ENCODE measurements at regions not wholly inside any gene's neighbourhood (a gene's known extent, or its start where the extent isn't known, plus 50 kb on each side); places are given as distances from the start of the nearest gene placed in this dataset.

GRCh38 chr3:30169487-30169886 is 436.9 kb upstream of the TGFBR2 start (continued):
- TF ChIP-seq, protein P1, sequence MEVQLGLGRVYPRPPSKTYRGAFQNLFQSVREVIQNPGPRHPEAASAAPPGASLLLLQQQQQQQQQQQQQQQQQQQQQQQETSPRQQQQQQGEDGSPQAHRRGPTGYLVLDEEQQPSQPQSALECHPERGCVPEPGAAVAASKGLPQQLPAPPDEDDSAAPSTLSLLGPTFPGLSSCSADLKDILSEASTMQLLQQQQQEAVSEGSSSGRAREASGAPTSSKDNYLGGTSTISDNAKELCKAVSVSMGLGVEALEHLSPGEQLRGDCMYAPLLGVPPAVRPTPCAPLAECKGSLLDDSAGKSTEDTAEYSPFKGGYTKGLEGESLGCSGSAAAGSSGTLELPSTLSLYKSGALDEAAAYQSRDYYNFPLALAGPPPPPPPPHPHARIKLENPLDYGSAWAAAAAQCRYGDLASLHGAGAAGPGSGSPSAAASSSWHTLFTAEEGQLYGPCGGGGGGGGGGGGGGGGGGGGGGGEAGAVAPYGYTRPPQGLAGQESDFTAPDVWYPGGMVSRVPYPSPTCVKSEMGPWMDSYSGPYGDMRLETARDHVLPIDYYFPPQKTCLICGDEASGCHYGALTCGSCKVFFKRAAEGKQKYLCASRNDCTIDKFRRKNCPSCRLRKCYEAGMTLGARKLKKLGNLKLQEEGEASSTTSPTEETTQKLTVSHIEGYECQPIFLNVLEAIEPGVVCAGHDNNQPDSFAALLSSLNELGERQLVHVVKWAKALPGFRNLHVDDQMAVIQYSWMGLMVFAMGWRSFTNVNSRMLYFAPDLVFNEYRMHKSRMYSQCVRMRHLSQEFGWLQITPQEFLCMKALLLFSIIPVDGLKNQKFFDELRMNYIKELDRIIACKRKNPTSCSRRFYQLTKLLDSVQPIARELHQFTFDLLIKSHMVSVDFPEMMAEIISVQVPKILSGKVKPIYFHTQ (CRISPR knock-in tag; IDR thresholded peaks at IDR 0.05): no peak
- TF ChIP-seq SMAD4 (CRISPR knock-in tag; IDR thresholded peaks at IDR 0.05) (no peak), ELF4 (CRISPR knock-in tag; IDR thresholded peaks at IDR 0.05; ENCODE audit: low read depth) (no peak), CREM (CRISPR knock-in tag; IDR thresholded peaks at IDR 0.05) (no peak), ZNF671 (CRISPR knock-in tag; IDR thresholded peaks at IDR 0.05) (no peak), USF1 (CRISPR knock-in tag; IDR thresholded peaks at IDR 0.05) (no peak), ZBTB43 (CRISPR knock-in tag; IDR thresholded peaks at IDR 0.05) (no peak)
- TF ChIP-seq, protein P2, sequence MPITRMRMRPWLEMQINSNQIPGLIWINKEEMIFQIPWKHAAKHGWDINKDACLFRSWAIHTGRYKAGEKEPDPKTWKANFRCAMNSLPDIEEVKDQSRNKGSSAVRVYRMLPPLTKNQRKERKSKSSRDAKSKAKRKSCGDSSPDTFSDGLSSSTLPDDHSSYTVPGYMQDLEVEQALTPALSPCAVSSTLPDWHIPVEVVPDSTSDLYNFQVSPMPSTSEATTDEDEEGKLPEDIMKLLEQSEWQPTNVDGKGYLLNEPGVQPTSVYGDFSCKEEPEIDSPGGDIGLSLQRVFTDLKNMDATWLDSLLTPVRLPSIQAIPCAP (CRISPR knock-in tag; IDR thresholded peaks at IDR 0.05): no peak

DNA sequence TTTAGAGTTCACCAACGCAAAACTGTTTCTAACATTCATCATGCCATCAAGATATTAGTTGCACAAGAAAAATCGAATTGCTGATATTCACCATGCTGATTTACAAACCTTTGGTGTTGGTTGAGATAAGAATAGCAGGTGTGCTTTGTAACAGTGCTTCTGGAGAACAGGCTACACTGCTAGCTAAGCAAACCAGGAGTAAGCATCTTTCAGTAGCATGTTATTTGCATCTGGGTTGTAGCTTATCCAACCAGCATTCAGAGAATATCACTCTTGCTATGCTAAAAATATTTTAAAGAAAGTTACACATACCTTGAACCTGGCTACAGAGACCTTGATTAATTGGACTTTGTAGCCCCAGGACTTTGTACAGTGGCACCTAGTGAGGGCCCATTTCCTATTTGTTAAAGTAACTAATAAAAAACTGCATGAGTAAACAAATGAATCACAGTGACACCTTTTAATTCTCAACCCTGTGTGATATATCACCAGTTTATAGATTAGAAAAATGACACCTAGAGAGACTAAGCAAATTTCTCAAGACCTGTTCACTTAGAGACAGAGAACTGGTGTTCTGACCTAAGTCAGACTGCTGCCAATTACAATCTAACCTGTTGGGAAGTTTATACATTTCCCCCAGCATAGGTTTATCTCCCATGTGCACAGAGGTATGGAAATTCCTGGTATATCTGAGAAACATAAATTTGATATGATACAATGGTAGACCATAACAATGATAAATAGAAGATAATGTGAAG is 435.5 kb upstream of the TGFBR2 start:
- Mint-ChIP-seq H3K36me3 (0 out of 2 replicates have a peak, but pooled peaks cover 2% of the 10 kb centered on the region), H3K27ac (no peak overlapping the region)
- no peak for ATAC-seq
- TF ChIP-seq E2F4 (CRISPR knock-in tag; IDR thresholded peaks at IDR 0.05; ENCODE audit: borderline replicate concordance, low read depth): no peak
- TF ChIP-seq ESRRA (CRISPR knock-in tag; IDR thresholded peaks at IDR 0.05; ENCODE audit: borderline replicate concordance): no peak
- TF ChIP-seq FOXJ3 (CRISPR knock-in tag; IDR thresholded peaks at IDR 0.05; ENCODE audit: borderline replicate concordance): no peak
- no peak for TF ChIP-seq ZNF232 (CRISPR knock-in tag; IDR thresholded peaks at IDR 0.05)
- TF ChIP-seq, protein P3, sequence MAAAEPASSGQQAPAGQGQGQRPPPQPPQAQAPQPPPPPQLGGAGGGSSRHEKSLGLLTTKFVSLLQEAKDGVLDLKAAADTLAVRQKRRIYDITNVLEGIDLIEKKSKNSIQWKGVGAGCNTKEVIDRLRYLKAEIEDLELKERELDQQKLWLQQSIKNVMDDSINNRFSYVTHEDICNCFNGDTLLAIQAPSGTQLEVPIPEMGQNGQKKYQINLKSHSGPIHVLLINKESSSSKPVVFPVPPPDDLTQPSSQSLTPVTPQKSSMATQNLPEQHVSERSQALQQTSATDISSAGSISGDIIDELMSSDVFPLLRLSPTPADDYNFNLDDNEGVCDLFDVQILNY (CRISPR knock-in tag; IDR thresholded peaks at IDR 0.05): no peak
- no peak for TF ChIP-seq TP53 (CRISPR knock-in tag; IDR thresholded peaks at IDR 0.05)
- TF ChIP-seq NR2C2 (CRISPR knock-in tag; IDR thresholded peaks at IDR 0.05): no peak
- no peak for TF ChIP-seq HMGA2 (CRISPR knock-in tag; IDR thresholded peaks at IDR 0.05)
- no peak for TF ChIP-seq FOXP1 (CRISPR knock-in tag; IDR thresholded peaks at IDR 0.05; ENCODE audit: borderline replicate concordance)
- TF ChIP-seq KAT7 (CRISPR knock-in tag; IDR thresholded peaks at IDR 0.05; ENCODE audit: borderline replicate concordance): no peak
- TF ChIP-seq GTF2I (CRISPR knock-in tag; conservative IDR thresholded peaks at IDR 0.05): no peak
- TF ChIP-seq, protein P4, sequence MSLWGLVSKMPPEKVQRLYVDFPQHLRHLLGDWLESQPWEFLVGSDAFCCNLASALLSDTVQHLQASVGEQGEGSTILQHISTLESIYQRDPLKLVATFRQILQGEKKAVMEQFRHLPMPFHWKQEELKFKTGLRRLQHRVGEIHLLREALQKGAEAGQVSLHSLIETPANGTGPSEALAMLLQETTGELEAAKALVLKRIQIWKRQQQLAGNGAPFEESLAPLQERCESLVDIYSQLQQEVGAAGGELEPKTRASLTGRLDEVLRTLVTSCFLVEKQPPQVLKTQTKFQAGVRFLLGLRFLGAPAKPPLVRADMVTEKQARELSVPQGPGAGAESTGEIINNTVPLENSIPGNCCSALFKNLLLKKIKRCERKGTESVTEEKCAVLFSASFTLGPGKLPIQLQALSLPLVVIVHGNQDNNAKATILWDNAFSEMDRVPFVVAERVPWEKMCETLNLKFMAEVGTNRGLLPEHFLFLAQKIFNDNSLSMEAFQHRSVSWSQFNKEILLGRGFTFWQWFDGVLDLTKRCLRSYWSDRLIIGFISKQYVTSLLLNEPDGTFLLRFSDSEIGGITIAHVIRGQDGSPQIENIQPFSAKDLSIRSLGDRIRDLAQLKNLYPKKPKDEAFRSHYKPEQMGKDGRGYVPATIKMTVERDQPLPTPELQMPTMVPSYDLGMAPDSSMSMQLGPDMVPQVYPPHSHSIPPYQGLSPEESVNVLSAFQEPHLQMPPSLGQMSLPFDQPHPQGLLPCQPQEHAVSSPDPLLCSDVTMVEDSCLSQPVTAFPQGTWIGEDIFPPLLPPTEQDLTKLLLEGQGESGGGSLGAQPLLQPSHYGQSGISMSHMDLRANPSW (CRISPR knock-in tag; conservative IDR thresholded peaks at IDR 0.05; ENCODE audit: low read depth): no peak
- TF ChIP-seq, protein P5, sequence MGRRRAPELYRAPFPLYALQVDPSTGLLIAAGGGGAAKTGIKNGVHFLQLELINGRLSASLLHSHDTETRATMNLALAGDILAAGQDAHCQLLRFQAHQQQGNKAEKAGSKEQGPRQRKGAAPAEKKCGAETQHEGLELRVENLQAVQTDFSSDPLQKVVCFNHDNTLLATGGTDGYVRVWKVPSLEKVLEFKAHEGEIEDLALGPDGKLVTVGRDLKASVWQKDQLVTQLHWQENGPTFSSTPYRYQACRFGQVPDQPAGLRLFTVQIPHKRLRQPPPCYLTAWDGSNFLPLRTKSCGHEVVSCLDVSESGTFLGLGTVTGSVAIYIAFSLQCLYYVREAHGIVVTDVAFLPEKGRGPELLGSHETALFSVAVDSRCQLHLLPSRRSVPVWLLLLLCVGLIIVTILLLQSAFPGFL (CRISPR knock-in tag; IDR thresholded peaks at IDR 0.05; ENCODE audit: borderline replicate concordance): no peak
- no peak for TF ChIP-seq ZNF423 (CRISPR knock-in tag; IDR thresholded peaks at IDR 0.05)
- TF ChIP-seq CBFB (CRISPR knock-in tag; IDR thresholded peaks at IDR 0.05; ENCODE audit: low read depth): no peak

More for the DNA sequence above, 435.5 kb upstream of the TGFBR2 start:
- Mint-ChIP-seq H3K4me1 (peaks cover 8% of the 10 kb centered on the region), H3K9me3 (peaks cover 6% of the 10 kb centered on the region; the same call in 1 of the 2 replicates), H3K4me3 (no peak overlapping the region), H3K27me3 (ENCODE audit: low read depth) (no peaks in the 10 kb centered on the region)
- CTCF ChIA-PET: no interaction called here
- POLR2A ChIA-PET: no interaction called here
- no peak for DNase-seq (ENCODE audit: low spot score)
